ENCODE measurements at regions not wholly inside any gene's neighbourhood (a gene's known extent, or its start where the extent isn't known, plus 50 kb on each side); places are given as distances from the start of the nearest gene placed in this dataset.
"Not testable (repeated sequence)": the region's sequence is repeated elsewhere in the genome, so short reads cannot be mapped to it uniquely, and the experiment has no call there.

GRCh38 chr9:108275906-108276305 lies 579.9 kb downstream of the ACTL7B start:
- no peak for DNase-seq (ENCODE audit: low read depth, low spot score)
- no peak overlapping the region for H3K27ac ChIP-seq

GRCh38 chr9:108274971-108275370 lies 580.8 kb downstream of the ACTL7B start:
- no peak for DNase-seq (ENCODE audit: low read depth, low spot score)

GRCh38 chr9:108273988-108274387 lies 581.8 kb downstream of the ACTL7B start:
- no peak for DNase-seq (ENCODE audit: low read depth, low spot score)
- no peak overlapping the region for H3K27ac ChIP-seq

More at GRCh38 chr9:108274971-108275370, 580.8 kb downstream of the ACTL7B start:
- H3K27ac ChIP-seq: no peak overlapping the region

- H3K27ac ChIP-seq: peak overlapping the region; percentile 87
- DNase-seq (ENCODE audit: low read depth, low spot score): no peak
Measured at GRCh38 chr9:108272349-108272899, 583.4 kb downstream of the ACTL7B start.

- peak; percentile 75 for DNase-seq (ENCODE audit: low read depth, low spot score)
- H3K27ac ChIP-seq: peak overlapping the region; percentile 87
Measured at GRCh38 chr9:108271646-108272348, 584.0 kb downstream of the ACTL7B start.

GRCh38 chr9:108271236-108271635 lies 584.5 kb downstream of the ACTL7B start:
- peak overlapping the region; percentile 87 for H3K27ac ChIP-seq
- no peak for DNase-seq (ENCODE audit: low read depth, low spot score)

GRCh38 chr9:108270561-108270960 lies 585.2 kb downstream of the ACTL7B start:
- no peak for DNase-seq (ENCODE audit: low read depth, low spot score)
- peak overlapping the region; percentile 87 for H3K27ac ChIP-seq

- DNase-seq (ENCODE audit: low read depth, low spot score): no peak
- peak overlapping the region; percentile 87 for H3K27ac ChIP-seq
Measured at GRCh38 chr9:108270051-108270450, 585.7 kb downstream of the ACTL7B start.

GRCh38 chr9:108269371-108269770 lies 586.4 kb downstream of the ACTL7B start:
- no peak for DNase-seq (ENCODE audit: low read depth, low spot score)

GRCh38 chr9:108265065-108265464 lies 590.7 kb downstream of the ACTL7B start:
- no peak overlapping the region for H3K27ac ChIP-seq
- no peak for DNase-seq (ENCODE audit: low read depth, low spot score)

More at GRCh38 chr9:108269371-108269770, 586.4 kb downstream of the ACTL7B start:
- no peak overlapping the region for H3K27ac ChIP-seq

GRCh38 chr9:108264093-108264492 lies 591.7 kb downstream of the ACTL7B start:
- no peak for DNase-seq (ENCODE audit: low read depth, low spot score)
- H3K27ac ChIP-seq: no peak overlapping the region

- DNase-seq (ENCODE audit: low read depth, low spot score): no peak
- H3K27ac ChIP-seq: no peak overlapping the region
Measured at GRCh38 chr9:108262836-108263235, 593.0 kb downstream of the ACTL7B start.

- peak; percentile 77 for DNase-seq (ENCODE audit: low read depth, low spot score)
- H3K27ac ChIP-seq: peak overlapping the region; percentile 83
Measured at GRCh38 chr9:108259917-108260675, 595.7 kb downstream of the ACTL7B start.

GRCh38 chr9:108258640-108259039 lies 597.1 kb downstream of the ACTL7B start:
- DNase-seq (ENCODE audit: low read depth, low spot score): no peak

GRCh38 chr9:108257382-108257781 lies 598.4 kb downstream of the ACTL7B start:
- no peak for DNase-seq (ENCODE audit: low read depth, low spot score)
- H3K27ac ChIP-seq: no peak overlapping the region

More at GRCh38 chr9:108258640-108259039, 597.1 kb downstream of the ACTL7B start:
- H3K27ac ChIP-seq: peak overlapping the region; percentile 83

GRCh38 chr9:108254236-108254635 lies 601.5 kb downstream of the ACTL7B start:
- no peak for DNase-seq (ENCODE audit: low read depth, low spot score)
- H3K27ac ChIP-seq: no peak overlapping the region

GRCh38 chr9:108247391-108247790 lies 608.4 kb downstream of the ACTL7B start:
- not testable (repeated sequence) for DNase-seq (ENCODE audit: low read depth, low spot score)

GRCh38 chr9:108245901-108246300 lies 609.9 kb downstream of the ACTL7B start:
- no peak for DNase-seq (ENCODE audit: low read depth, low spot score)
- H3K27ac ChIP-seq: no peak overlapping the region

More at GRCh38 chr9:108247391-108247790, 608.4 kb downstream of the ACTL7B start:
- not testable (repeated sequence) for H3K27ac ChIP-seq

- no peak for DNase-seq (ENCODE audit: low read depth, low spot score)
- H3K27ac ChIP-seq: no peak overlapping the region
Measured at GRCh38 chr9:108245331-108245730, 610.5 kb downstream of the ACTL7B start.

- no peak overlapping the region for H3K27ac ChIP-seq
- no peak for DNase-seq (ENCODE audit: low read depth, low spot score)
Measured at GRCh38 chr9:108244686-108245085, 611.1 kb downstream of the ACTL7B start.

All from epithelial cell of prostate (primary cell).